KG1 (cell line): ENCODE measurements at regions not wholly inside any gene's neighbourhood (a gene's known extent, or its start where the extent isn't known, plus 50 kb on each side); places are given as distances from the start of the nearest gene placed in this dataset.
"Not testable (repeated sequence)": the region's sequence is repeated elsewhere in the genome, so short reads cannot be mapped to it uniquely, and the experiment has no call there.

Experiments used
- DNase-seq: peaks from one replicate; lab custom pipeline; 2025; lab: John Stamatoyannopoulos, UW

DNA sequence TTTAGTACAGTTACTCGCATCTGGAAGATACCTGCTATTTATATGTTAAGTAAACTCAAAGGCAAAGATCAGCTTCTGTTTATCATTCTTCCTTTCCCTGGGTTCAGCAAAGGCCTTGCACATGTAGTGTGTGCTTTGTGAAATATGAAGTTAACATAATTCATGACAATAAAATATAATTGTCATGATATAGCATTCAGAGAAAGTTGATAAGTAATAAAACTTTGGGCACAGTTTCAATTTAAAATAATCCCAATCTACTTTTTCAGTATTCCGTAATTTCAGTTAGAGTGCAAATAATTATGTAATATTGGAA lies 51.9 kb upstream of the ZNF217 start:
- DNase-seq, result no peak

DNA sequence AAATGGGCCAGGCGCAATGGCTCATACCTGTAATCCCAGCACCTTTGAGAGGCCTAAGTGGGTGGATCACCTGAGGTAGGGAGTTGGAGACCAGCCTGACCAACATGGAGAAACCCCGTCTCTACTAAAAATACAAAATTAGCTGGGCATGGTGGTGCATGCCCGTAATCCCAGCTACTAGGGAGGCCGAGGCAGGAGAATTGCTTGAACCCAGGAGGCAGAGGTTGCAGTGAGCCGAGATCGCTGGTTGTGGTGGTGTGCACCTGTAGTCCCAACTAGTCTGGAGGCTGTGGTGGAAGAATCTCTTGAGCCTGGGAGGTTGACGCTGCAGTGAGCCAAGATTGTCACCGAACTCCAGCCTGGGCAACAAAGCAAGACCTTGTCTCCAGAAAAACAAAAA lies 50.5 kb upstream of the ZNF217 start:
- DNase-seq, result not testable (repeated sequence)
